ENCODE measurements at regions not wholly inside any gene's neighbourhood (a gene's known extent, or its start where the extent isn't known, plus 50 kb on each side); places are given as distances from the start of the nearest gene placed in this dataset.

GRCh38 chr13:86653009-86653408 lies 853.8 kb upstream of the SLITRK6 start:
- Histone ChIP-seq H3K9me3 (no peaks in the 10 kb centered on the region), H3K27me3 (no peaks in the 10 kb centered on the region), H3K4me3 (no peak overlapping the region), H3K27ac (no peak overlapping the region), H3K4me1 (no peaks in the 10 kb centered on the region), H3K36me3 (no peaks in the 10 kb centered on the region)
- FAIRE-seq (no peak), ATAC-seq (no peak), DNase-seq (no peak)
- TF ChIP-seq CTCF (IDR thresholded peaks at IDR 0.05) = no peak
- intact Hi-C loops (cut with DNase I) = no loop called here

- H3K27me3 ChIP-seq = no peaks in the 10 kb centered on the region
- no peaks in the 10 kb centered on the region for H3K36me3 ChIP-seq
- H3K27ac ChIP-seq = no peak overlapping the region
- no peaks in the 10 kb centered on the region for H3K4me1 ChIP-seq
- H3K4me3 ChIP-seq = no peak overlapping the region
- intact Hi-C loops (cut with DNase I) = no loop called here
- WGBS, 2 donors = 73 to 84% methylated on average over 3 of the region's 3 CpGs
- no peak for ATAC-seq
- no peak for DNase-seq
- no peak for FAIRE-seq
- H3K9me3 ChIP-seq = no peaks in the 10 kb centered on the region
- TF ChIP-seq CTCF (IDR thresholded peaks at IDR 0.05) = no peak
Observed at GRCh38 chr13:86655561-86655960, 856.3 kb upstream of the SLITRK6 start.

- 66 to 85% methylated on average over 1 of the region's 1 CpG for WGBS, 2 donors
Observed at GRCh38 chr13:86660090-86660489, 860.9 kb upstream of the SLITRK6 start.

GRCh38 chr13:86665842-86666241 lies 866.6 kb upstream of the SLITRK6 start:
- WGBS, 2 donors = 69 to 73% methylated on average over 3 of the region's 3 CpGs
- intact Hi-C loops (cut with DNase I) = no loop called here
- TF ChIP-seq CTCF (IDR thresholded peaks at IDR 0.05) = no peak
- Histone ChIP-seq H3K27me3 (no peaks in the 10 kb centered on the region), H3K9me3 (no peaks in the 10 kb centered on the region), H3K4me3 (no peak overlapping the region), H3K36me3 (no peaks in the 10 kb centered on the region), H3K4me1 (no peaks in the 10 kb centered on the region), H3K27ac (no peak overlapping the region)
- FAIRE-seq (no peak), DNase-seq (no peak), ATAC-seq (no peak)

More at GRCh38 chr13:86660090-86660489, 860.9 kb upstream of the SLITRK6 start:
- intact Hi-C loops (cut with DNase I) = no loop called here
- DNase-seq (no peak), ATAC-seq (no peak), FAIRE-seq (no peak)
- TF ChIP-seq CTCF (IDR thresholded peaks at IDR 0.05) = no peak
- no peak overlapping the region for H3K27ac ChIP-seq
- H3K4me1 ChIP-seq = no peaks in the 10 kb centered on the region
- H3K4me3 ChIP-seq = no peak overlapping the region
- no peaks in the 10 kb centered on the region for H3K27me3 ChIP-seq
- H3K9me3 ChIP-seq = no peaks in the 10 kb centered on the region
- no peaks in the 10 kb centered on the region for H3K36me3 ChIP-seq

GRCh38 chr13:86673931-86674431 lies 874.8 kb upstream of the SLITRK6 start:
- FAIRE-seq (no peak), ATAC-seq (no peak), DNase-seq (no peak)
- H3K27ac ChIP-seq = no peak overlapping the region
- H3K9me3 ChIP-seq = no peaks in the 10 kb centered on the region
- no peak for TF ChIP-seq CTCF (IDR thresholded peaks at IDR 0.05)
- intact Hi-C loops (cut with DNase I) = no loop called here
- H3K27me3 ChIP-seq = no peaks in the 10 kb centered on the region
- H3K4me3 ChIP-seq = no peak overlapping the region
- H3K4me1 ChIP-seq = no peaks in the 10 kb centered on the region
- no peaks in the 10 kb centered on the region for H3K36me3 ChIP-seq
